Lower lobe of right lung (tissue), 2 donors: ENCODE measurements at regions not wholly inside any gene's neighbourhood (a gene's known extent, or its start where the extent isn't known, plus 50 kb on each side); places are given as distances from the start of the nearest gene placed in this dataset.

Experiments
- ATAC-seq, 2 donors: fragments of 200-7000 bp; cut with Tn5 transposase; one replicate each; pipeline ENCODE4 v1.9.1; 2020 to 2022; ENCODE audit warnings: mild to moderate bottlenecking in 2 of 2, moderate library complexity in 2 of 2
- DNase-seq: peaks from one replicate; pipeline ENCODE4 v3.0.0-alpha.2; 2020
- H3K27ac ChIP-seq: fragments of 200-600 bp; one replicate; pipeline ENCODE4 v1.8.0; 2022
- H3K27me3 ChIP-seq: fragments of 200-600 bp; one replicate; pipeline ENCODE4 v1.8.0; 2022; ENCODE audit warnings: low read depth
- H3K36me3 ChIP-seq: fragments of 200-600 bp; one replicate; pipeline ENCODE4 v1.8.0; 2022; ENCODE audit warnings: mild to moderate bottlenecking
- H3K4me1 ChIP-seq: fragments of 200-600 bp; one replicate; pipeline ENCODE4 v1.8.0; 2022
- H3K4me3 ChIP-seq: fragments of 200-600 bp; one replicate; pipeline ENCODE4 v1.8.0; 2022; ENCODE audit warnings: mild to moderate bottlenecking
- H3K9me3 ChIP-seq: fragments of 200-600 bp; one replicate; pipeline ENCODE4 v1.8.0; 2022
- intact Hi-C: fragments of 100-400 bp; cut with DNase I; formaldehyde crosslinking; loops from one replicate; pipeline ENCODE4 v1.11.0; 2022
- TF ChIP-seq, protein P1 (sequence below): fragments of 200-600 bp; IDR thresholded peaks from one replicate; pipeline ENCODE4 v1.8.0; 2022; ENCODE audit warnings: antibody characterized with exemption, mild to moderate bottlenecking
- donor health status: DM: no; HTN: yes; CAD: no; lungs with severe emphysema.

- intact Hi-C loops = no loop called here
- no peak for DNase-seq
- TF ChIP-seq, protein P1, sequence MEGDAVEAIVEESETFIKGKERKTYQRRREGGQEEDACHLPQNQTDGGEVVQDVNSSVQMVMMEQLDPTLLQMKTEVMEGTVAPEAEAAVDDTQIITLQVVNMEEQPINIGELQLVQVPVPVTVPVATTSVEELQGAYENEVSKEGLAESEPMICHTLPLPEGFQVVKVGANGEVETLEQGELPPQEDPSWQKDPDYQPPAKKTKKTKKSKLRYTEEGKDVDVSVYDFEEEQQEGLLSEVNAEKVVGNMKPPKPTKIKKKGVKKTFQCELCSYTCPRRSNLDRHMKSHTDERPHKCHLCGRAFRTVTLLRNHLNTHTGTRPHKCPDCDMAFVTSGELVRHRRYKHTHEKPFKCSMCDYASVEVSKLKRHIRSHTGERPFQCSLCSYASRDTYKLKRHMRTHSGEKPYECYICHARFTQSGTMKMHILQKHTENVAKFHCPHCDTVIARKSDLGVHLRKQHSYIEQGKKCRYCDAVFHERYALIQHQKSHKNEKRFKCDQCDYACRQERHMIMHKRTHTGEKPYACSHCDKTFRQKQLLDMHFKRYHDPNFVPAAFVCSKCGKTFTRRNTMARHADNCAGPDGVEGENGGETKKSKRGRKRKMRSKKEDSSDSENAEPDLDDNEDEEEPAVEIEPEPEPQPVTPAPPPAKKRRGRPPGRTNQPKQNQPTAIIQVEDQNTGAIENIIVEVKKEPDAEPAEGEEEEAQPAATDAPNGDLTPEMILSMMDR = no peak
- Histone ChIP-seq H3K27ac (no peak overlapping the region), H3K9me3 (no peaks in the 10 kb centered on the region), H3K4me1 (no peaks in the 10 kb centered on the region), H3K27me3 (no peaks in the 10 kb centered on the region), H3K36me3 (no peaks in the 10 kb centered on the region), H3K4me3 (no peak overlapping the region)
- ATAC-seq = no peak
These were observed 82.1 kb upstream of the SHISA3 start for GRCh38 chr4:42315231-42315630.

- DNase-seq (no peak), ATAC-seq (no peak)
- Histone ChIP-seq H3K4me3 (no peak overlapping the region), H3K27ac (no peak overlapping the region), H3K9me3 (no peaks in the 10 kb centered on the region), H3K4me1 (no peaks in the 10 kb centered on the region), H3K36me3 (no peaks in the 10 kb centered on the region), H3K27me3 (no peaks in the 10 kb centered on the region)
- intact Hi-C loops = no loop called here
- TF ChIP-seq, protein P1 = no peak
These were observed 76.4 kb upstream of the SHISA3 start for GRCh38 chr4:42320822-42321388.

DNA sequence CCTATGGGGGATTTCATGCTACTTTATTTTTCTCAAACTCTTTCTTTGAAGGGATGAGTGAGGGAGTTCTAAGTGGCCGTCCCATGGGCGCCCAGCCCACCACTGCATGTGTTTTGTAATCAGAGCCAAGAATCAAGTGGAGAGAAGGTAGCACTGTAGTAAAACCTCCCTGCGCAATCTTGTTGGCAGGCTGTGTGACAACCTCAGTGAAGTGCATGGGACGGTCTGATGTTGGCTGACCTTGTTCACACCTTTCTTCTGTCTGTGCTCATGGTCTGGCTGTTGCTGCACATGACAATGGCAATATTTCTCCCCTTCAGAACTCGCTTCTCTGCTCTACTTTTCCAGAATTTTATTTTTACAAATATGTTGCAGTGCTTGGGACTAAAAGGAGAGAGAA is 71.2 kb upstream of the SHISA3 start:
- TF ChIP-seq, protein P1 = no peak
- Histone ChIP-seq H3K27me3 (no peaks in the 10 kb centered on the region), H3K9me3 (no peaks in the 10 kb centered on the region), H3K36me3 (no peaks in the 10 kb centered on the region), H3K4me1 (no peaks in the 10 kb centered on the region), H3K4me3 (no peak overlapping the region), H3K27ac (no peak overlapping the region)
- intact Hi-C loops = no loop called here
- DNase-seq (no peak), ATAC-seq (no peak)

GRCh38 chr4:42326524-42326923 is 70.8 kb upstream of the SHISA3 start:
- Histone ChIP-seq H3K27ac (no peak overlapping the region), H3K27me3 (no peaks in the 10 kb centered on the region), H3K36me3 (no peaks in the 10 kb centered on the region), H3K4me3 (no peak overlapping the region), H3K4me1 (no peaks in the 10 kb centered on the region), H3K9me3 (no peaks in the 10 kb centered on the region)
- intact Hi-C loops = no loop called here
- ATAC-seq = no peak
- TF ChIP-seq, protein P1 = no peak
- no peak for DNase-seq

DNA sequence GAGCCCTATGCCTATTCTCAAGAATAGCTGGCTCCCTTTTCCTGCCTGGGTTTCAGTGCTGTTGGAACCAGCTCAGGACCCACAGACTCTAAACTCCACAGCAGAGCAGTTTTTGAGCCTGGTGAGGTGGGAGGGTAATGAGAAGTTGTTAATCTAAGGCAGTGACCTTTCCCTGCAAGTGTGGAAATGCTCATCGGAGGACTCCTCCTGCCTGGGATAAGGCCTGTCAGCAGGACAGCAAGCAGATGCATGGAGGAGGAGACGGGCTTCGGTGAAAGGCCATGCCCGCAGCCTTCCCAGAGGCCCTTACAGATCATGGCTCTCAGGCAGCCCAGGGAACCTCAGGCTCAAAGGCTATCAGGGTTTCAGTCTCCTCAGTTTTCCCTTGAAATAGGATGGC is 70.0 kb upstream of the SHISA3 start:
- Histone ChIP-seq H3K4me1 (no peaks in the 10 kb centered on the region), H3K36me3 (no peaks in the 10 kb centered on the region), H3K27ac (no peak overlapping the region), H3K4me3 (no peak overlapping the region), H3K27me3 (no peaks in the 10 kb centered on the region), H3K9me3 (no peaks in the 10 kb centered on the region)
- TF ChIP-seq, protein P1 = no peak
- intact Hi-C loops = no loop called here
- ATAC-seq (no peak), DNase-seq (no peak)

GRCh38 chr4:42328978-42329377 is 68.3 kb upstream of the SHISA3 start:
- TF ChIP-seq, protein P1 = no peak
- no peaks in the 10 kb centered on the region for H3K4me1 ChIP-seq
- no peaks in the 10 kb centered on the region for H3K27me3 ChIP-seq
- no peak overlapping the region for H3K4me3 ChIP-seq
- H3K27ac ChIP-seq = no peak overlapping the region
- H3K36me3 ChIP-seq = no peaks in the 10 kb centered on the region
- intact Hi-C loops = no loop called here
- ATAC-seq = no peak
- no peak for DNase-seq
- no peaks in the 10 kb centered on the region for H3K9me3 ChIP-seq
